Tongue (tissue), 1 donor: ENCODE measurements at regions not wholly inside any gene's neighbourhood (a gene's known extent, or its start where the extent isn't known, plus 50 kb on each side); places are given as distances from the start of the nearest gene placed in this dataset.

ENCODE experiments used
- DNase-seq: peaks from one replicate; pipeline ENCODE4 v3.0.0-alpha.2; 2015

- DNase-seq = no peak
These were observed 562.5 kb downstream of the LMO7 start for GRCh38 chr13:76198568-76199163.

DNA sequence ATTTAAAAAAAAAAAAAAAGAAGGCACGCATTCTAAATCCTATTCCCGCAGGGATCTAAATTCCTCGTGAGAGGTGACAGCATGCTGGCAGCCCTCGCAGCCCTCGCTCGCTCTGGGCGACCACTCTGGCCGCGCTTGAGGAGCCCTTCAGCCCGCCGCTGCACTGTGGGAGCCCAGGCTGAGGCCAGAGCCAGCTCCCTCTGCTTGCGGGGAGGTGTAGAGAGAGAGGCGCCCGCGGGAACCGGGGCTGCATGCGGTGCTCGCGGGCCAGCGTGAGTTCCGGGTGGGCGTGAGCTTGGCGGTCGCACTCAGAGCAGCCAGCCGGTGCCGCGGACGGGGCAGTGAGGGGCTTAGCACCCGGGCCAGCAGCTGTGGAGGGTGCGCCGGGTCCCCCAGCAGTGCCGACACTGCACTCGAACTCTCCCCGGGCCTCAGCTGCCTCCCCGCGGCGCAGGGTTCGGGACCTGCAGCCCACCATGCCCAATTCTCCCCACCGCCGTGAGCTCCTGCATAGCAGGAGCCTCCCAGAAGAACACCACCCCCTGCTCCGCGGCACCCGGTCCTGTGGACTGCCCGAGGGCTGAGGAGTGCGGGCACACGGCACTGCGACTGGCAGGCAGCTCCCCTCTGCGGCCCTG is 553.9 kb downstream of the LMO7 start:
- no peak for DNase-seq

DNA sequence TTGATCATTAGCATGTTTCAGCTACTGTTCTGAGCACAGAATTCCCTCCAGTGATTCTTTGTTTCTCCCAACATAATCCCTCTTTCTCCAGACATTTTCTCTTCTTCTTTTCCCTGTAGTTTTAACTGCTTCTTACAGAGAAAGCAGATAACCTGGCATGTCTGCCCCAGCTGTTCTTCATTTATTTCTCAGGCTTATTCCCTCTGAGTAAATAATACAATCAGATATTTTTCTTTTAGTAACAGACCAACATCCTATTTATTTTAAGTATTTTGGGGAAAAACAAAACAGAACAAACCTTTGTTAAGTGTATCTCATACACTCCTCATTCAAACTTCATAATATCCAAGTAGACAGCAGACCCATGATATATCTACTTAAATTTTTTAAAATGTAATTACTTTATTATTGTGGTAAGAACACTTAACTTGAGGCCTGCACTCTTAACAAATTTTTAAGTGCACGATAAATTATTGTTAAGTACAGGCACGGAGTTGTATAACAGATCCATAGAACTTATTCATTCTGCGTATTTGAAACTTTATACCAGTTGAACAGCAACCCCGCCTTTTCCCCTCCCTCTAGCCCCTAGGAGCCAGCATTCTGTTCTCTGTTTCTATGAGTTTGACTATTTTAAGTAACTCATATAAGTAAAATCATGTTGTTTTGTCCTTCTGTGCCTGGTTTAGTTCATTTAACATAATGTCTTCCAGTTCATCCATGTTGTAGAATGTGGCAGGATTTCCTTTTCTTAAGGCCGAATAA is 540.0 kb downstream of the LMO7 start:
- no peak for DNase-seq

DNA sequence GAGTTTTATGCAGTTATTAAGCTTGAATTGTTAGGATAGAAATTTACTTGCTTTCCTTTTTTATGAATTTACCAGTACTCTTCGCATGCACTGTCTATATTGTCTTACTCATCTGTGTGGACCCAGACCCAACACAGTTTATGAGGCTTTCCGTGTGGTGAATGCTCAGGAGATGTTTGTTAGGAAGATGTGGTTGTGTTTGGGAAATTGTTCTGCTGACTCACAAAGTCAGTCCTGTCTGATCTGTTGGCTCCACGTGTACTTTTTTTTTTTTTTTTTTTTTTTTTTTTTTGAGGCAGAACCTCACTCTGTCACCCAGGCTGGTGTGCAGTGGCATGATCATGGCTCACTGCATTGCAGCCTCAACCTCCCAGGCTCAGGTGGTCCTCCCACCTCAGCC is 532.5 kb downstream of the LMO7 start:
- no peak for DNase-seq

DNA sequence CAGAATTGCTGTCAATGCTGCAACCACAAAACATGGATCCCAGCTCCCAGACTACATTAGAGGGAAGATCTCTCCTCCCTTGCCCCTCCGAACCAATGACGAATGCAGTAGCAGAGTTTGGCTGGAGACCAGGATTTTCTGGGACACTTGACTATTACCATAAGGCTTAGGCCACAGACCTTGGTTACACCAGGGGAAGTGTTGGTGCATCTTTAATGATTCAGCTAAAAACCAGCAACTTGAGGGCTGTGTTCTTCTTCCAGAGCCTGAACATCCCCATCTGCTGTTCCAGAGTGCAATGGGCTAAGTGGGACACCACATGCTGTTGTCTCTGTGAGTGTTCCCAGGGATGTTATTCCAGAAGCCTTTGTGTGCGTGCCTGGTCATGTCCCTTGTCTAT is 528.2 kb downstream of the LMO7 start:
- no peak for DNase-seq

- DNase-seq = peak; percentile 33
These were observed 527.6 kb downstream of the LMO7 start for GRCh38 chr13:76163761-76164160.

DNA sequence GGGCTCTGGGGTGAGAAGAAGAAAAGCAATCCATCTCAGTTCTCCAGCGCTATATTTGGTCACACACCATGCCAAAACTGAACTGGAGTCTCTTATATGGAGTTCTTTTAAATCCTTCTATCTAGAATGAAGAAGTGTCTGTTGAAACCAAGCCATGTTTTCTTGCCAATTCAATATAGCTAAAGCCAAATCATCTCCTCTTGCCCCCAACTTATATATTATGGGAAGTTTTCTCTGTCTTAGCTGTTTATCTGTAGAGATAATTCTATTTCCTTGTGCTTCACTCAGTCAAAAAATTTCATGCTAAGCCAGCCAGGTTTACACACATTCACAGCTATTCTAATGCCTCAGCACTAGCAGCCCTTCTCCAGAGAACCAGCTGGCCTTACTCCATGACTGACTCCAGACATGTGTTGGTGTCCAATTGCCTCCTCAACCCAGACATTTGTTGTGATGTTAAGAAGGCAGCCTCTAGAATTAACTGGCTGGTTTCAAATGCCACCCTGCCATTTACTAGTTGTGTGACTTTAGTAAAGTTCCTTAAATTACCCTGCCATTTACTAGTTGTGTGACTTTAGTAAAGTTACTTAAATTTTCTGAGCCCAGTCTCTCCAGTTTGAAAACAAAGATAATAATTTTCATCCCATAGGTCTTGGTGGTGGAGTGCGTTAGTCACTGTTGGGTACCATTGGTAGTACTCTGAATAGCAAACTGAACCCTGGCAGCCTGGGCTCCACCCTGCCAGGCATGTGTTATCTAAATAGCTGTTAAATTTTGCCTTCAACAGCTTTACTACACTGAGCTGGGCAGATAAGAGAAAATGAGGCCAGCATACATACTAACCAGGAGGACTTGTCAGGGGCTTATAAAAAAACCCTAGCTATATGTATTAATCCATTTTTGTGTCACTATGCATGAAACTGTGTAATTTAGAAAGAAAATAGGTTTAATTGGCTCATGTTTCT is 525.1 kb downstream of the LMO7 start:
- peak; percentile 86 for DNase-seq

DNA sequence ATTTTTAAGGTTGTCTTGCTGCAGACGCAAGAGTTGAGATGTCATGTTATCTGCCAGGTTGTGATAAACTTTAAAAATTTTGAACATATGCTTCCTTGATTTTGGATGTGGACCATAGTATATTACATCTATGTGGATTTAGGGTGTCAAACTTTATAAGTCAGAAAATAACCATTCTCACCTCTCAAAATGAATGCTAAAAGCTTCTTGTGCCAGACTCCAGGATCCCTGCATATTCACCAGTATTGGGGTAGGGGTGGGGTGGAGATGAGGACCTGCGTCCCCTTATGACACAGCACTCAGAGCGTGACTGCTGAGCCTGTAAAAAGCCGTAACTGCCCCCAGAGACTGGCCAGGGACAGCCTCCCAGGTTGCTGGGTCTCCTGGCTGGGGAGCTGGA is 524.4 kb downstream of the LMO7 start:
- no peak for DNase-seq

DNA sequence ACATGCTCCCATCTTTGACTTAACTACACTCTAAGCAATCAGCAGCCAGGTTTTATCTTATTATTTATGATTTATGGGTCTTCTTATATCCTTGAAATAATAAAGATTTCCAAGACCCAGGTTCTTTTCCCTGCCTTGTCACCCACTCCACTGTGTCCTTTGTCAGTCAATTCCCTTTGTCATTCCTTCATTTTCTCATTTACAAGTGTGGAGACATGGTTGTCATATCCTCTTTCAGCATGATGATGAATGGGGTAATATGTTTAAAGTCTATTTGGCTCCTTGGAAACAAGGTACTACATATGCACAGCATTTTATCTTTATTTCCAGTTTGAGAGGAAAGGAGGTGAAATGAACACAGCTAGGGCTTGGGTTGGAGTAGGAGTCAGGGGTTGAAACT is 521.8 kb downstream of the LMO7 start:
- no peak for DNase-seq

DNA sequence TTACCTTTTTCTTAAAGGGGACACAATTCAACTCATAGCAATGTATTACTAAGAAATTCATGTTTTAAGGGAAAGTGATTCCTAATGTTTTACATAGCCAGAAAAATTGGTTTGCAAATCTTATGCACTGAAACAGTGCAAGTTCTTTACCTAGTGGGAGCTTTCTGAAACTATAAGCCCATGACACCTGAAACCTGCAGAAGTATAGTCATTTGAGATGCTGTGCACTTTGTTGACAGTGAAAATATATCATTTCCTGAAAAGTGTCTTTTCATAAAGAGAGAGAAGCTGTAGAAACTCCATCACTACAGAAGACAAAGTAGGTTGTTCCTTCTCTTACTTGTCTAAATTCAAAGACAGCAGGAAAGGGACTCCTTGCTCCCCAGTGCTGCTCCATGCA is 517.1 kb downstream of the LMO7 start:
- no peak for DNase-seq

- no peak for DNase-seq
These were observed 512.8 kb downstream of the LMO7 start for GRCh38 chr13:76148926-76149325.

DNA sequence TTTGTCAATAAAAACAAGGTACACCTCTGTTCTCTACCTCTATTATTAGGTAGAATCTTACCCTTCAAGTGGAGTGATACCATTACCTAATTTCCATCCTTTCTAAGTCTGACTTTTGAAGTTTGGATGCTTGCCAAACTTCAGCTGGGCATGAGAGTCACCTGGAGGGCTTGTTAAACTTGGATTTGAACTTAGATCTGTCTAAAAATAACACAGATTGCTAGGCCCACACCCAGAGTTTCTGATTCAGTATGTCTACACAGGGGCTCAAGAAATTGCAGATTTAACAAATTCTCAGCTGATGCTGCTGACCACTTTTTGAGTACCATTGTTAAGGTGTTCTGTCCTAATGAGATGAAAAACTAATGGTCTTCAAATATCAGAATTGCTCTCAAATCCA is 512.2 kb downstream of the LMO7 start:
- no peak for DNase-seq

GRCh38 chr13:76132532-76132931 is 496.4 kb downstream of the LMO7 start:
- DNase-seq = no peak

- peak; percentile 14 for DNase-seq
These were observed 495.4 kb downstream of the LMO7 start for GRCh38 chr13:76131551-76131950.

DNA sequence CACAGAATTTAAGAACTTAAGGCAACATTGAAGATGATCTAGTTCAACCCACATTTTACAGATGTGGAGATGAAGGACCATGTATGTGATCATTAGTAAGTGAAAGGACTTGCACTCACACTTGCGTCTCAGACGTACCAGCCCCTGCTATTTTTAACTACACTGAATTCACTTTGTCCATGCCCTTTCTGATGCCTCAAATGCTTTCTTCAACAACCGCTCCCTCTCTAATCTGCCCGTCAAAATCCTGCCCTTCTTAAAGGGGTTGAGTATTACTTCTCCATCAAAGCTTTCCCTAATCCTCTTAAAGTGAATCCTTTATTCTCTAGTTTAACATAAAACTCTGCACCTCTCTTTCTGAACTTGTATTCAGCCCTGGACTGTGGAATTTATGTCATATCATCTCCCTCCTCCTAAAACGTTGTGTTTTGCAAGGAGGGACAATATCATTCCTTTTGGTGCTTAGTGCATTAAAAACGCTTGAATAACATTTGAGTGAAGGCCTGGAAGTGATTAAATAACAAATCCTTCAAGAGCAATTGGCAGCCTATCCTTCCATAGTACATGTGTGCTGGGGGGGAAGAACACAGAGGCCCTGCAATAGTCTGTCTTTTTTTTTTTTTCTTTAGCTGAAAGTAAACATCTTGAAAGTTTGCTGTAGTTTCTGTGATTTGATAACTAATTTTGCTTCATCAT is 493.3 kb downstream of the LMO7 start:
- peak; percentile 61 for DNase-seq

DNA sequence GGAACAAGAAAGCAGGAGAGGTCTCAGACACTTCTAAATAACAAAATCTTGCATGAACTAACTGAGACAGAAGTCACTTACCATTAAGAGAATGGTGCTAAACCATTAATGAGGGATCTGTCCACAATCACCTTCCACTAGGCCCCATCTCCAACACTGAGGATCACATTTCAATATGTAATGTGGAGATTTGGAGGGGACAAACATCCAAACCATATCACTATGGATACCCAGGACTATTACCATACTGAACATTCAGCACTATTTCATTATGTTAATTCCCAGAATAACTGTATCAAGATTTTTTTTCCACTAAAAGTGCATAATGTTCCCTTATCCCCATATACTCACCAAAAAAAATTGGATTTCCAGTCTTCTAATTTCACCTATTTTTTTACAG is 491.8 kb downstream of the LMO7 start:
- no peak for DNase-seq

DNA sequence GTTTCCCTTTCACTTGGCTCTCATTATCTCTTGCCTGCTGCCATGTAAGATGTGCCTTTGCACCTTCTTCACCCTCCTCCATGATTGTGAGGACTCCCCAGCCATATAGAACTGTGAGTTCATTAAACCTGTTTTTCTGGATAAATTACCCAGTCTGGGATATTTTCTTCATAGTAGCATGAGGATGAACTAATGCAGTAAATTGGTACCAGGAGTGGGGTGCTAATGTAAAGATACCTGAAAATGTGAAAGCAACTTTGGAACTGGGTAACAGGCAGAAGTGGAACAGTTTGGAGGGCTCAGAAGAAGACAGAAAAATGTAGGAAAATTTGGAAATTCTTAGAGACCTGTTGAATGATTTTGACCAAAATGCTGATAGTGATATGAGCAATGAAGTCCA is 487.4 kb downstream of the LMO7 start:
- no peak for DNase-seq

- no peak for DNase-seq
These were observed 480.7 kb downstream of the LMO7 start for GRCh38 chr13:76116751-76117360.

GRCh38 chr13:76106763-76107162 is 470.6 kb downstream of the LMO7 start:
- DNase-seq = no peak

DNA sequence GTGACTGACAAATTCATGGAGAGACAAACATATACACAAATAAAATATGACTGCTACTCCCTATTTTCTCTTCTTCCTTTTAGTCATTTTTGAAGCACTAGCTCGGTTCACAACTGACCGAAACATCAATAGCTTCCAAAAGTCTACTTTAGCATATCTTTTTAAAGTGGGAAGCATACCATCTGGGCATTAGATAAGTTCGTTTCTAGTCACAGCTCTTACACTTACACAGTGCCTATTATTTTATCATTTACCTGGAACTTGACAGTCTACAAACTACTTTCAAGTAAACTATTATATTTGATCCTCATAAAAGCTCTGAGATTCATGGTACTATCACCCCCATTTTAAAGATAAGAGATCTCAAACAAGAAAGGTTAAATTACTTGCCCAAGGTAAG is 458.5 kb downstream of the LMO7 start:
- DNase-seq = no peak

DNA sequence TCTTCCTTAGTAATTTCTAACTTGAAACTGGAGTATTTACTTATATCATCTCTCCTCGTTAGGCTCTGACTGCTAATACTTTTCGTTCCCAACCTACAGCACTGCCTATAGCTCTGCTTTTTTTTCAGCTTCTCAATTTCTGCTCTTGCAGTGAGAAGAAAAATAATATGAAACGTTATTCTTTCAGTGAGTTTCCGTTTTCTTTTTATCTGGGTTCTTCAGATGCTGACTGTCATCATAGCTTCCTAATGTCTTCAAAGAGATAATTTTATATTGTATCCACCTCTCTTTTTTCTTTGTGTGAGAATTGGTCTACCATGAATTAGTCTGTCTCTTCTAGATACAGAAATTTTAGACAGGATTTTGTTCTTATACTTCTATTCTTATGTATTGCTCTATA is 454.9 kb downstream of the LMO7 start:
- no peak for DNase-seq

- no peak for DNase-seq
These were observed 450.6 kb downstream of the LMO7 start for GRCh38 chr13:76086729-76087128.
